Upper lobe of right lung (tissue), 1 donor: ENCODE measurements at regions not wholly inside any gene's neighbourhood (a gene's known extent, or its start where the extent isn't known, plus 50 kb on each side); places are given as distances from the start of the nearest gene placed in this dataset.

Experiments used
- ATAC-seq: fragments of 200-7000 bp; cut with Tn5 transposase; one replicate; pipeline ENCODE4 v1.9.1; 2020; ENCODE audit warnings: mild to moderate bottlenecking, moderate library complexity
- DNase-seq: peaks from one replicate; pipeline ENCODE4 v3.0.0-alpha.2; 2020
- H3K27ac ChIP-seq: fragments of 200-600 bp; one replicate; pipeline ENCODE4 v1.8.0; 2022
- H3K27me3 ChIP-seq: fragments of 200-600 bp; one replicate; pipeline ENCODE4 v1.8.0; 2022; ENCODE audit warnings: mild to moderate bottlenecking
- H3K36me3 ChIP-seq: fragments of 200-600 bp; one replicate; pipeline ENCODE4 v1.8.0; 2022
- H3K4me1 ChIP-seq: fragments of 200-600 bp; one replicate; pipeline ENCODE4 v1.8.0; 2022
- H3K4me3 ChIP-seq: fragments of 200-600 bp; one replicate; pipeline ENCODE4 v1.8.0; 2022; ENCODE audit warnings: mild to moderate bottlenecking
- H3K9me3 ChIP-seq: fragments of 200-600 bp; one replicate; pipeline ENCODE4 v1.8.0; 2022
- intact Hi-C: fragments of 100-400 bp; cut with DNase I; formaldehyde crosslinking; loops from one replicate; pipeline ENCODE4 v1.11.0; 2022
- TF ChIP-seq, protein P1 (sequence below): fragments of 200-600 bp; IDR thresholded peaks from one replicate; pipeline ENCODE4 v1.8.0; 2022; ENCODE audit warnings: antibody characterized with exemption
- donor health status: DM: no; HTN: yes; CAD: no; lungs with severe emphysema.

DNA sequence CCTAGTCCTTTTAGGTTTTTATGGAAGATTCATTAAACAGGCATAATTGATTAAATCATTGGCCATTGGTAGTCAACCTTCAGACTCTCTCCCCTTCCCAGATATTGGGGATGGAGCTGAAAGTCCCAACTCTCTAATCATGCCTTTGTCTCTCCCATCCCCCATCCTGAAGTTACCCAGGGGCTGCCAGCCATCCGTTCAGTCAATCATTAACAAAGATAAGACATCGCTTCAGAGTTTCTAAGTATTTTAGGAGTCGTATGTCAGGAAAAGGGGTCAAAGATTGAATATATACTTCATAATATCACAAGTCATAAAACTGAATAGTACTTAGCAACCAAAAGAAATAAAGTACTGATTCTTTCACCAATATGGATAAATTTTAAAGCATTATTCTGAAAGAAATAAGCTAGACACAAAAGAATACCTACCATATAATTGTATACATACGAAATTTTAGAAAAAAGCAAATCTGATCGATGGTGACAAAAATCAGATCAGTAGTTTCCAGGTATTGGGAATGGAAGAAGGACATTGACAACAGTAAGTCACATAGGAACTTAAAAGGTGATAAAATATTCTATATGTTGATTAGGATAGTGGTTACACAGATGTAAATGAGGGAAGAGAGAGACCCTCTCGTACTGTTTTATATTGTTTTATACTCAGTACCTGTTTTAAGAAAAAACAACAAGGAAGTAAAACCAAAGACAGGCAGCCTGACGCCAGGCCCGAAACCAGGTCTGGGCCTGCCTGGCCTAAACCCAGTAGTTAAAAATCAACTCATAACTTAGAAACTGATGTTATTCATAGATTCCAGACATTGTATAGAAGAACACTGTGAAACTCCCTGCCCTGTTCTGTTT, 414.4 kb downstream of the DAD1 start:
- Histone ChIP-seq H3K4me1 (no peaks in the 10 kb centered on the region), H3K27ac (no peak overlapping the region), H3K36me3 (no peaks in the 10 kb centered on the region), H3K9me3 (no peaks in the 10 kb centered on the region), H3K27me3 (no peaks in the 10 kb centered on the region), H3K4me3 (no peak overlapping the region)
- intact Hi-C loops = no loop called here
- DNase-seq (no peak), ATAC-seq (no peak)
- TF ChIP-seq, protein P1, sequence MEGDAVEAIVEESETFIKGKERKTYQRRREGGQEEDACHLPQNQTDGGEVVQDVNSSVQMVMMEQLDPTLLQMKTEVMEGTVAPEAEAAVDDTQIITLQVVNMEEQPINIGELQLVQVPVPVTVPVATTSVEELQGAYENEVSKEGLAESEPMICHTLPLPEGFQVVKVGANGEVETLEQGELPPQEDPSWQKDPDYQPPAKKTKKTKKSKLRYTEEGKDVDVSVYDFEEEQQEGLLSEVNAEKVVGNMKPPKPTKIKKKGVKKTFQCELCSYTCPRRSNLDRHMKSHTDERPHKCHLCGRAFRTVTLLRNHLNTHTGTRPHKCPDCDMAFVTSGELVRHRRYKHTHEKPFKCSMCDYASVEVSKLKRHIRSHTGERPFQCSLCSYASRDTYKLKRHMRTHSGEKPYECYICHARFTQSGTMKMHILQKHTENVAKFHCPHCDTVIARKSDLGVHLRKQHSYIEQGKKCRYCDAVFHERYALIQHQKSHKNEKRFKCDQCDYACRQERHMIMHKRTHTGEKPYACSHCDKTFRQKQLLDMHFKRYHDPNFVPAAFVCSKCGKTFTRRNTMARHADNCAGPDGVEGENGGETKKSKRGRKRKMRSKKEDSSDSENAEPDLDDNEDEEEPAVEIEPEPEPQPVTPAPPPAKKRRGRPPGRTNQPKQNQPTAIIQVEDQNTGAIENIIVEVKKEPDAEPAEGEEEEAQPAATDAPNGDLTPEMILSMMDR = no peak

DNA sequence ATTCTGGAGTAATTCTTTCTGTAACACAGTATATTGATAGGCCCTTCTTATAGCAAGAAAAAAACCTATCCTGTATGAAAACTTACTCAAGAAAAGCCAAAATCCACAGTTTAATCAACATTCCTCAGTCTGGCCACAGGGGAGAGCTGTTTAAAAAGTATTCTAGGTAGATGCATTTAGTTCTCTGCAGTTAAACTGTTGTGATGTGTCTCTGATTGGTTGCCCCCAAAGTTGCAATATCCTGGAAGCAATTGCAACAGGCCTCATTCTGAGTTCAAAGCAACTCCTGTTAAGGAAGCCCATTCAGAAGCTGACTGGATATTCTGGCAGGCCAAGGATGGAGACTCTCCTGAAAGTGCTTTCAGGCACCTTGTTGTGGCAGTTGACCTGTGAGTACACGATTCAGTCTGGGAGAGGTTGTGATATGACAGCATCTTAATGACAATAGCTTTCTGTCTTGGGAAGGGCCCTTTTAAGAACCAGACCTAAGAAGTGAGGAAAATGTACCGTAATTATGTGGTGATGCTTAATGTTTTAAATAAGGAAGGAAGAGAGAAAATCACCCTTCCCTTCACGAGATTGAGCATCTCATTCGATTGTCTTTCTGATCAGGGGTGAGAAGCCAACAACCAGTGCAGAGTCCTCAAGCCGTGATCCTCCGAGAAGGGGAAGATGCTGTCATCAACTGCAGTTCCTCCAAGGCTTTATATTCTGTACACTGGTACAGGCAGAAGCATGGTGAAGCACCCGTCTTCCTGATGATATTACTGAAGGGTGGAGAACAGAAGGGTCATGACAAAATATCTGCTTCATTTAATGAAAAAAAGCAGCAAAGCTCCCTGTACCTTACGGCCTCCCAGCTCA, 420.7 kb downstream of the DAD1 start:
- intact Hi-C loops = no loop called here

DNA sequence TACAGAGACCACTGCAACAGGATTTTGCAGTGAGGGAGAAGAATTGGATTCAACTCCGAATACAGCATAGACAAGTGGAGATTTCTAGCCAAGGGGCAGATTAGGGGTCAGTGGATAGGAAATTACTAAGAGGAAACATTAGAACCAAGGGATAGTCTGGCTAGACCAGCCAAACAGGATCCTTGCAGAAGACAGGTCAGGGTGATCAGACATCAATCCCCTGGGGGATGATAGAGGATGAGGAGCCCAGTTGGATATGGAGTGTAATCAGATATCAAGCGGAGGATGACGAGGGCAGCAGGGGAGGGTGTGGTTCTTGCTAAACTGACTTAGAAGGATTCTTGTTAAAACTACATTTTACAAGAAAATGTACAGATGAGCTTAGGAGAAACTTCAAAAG, 424.4 kb downstream of the DAD1 start:
- TF ChIP-seq, protein P1 = no peak
- Histone ChIP-seq H3K4me1 (no peaks in the 10 kb centered on the region), H3K27me3 (no peaks in the 10 kb centered on the region), H3K36me3 (no peaks in the 10 kb centered on the region), H3K9me3 (no peaks in the 10 kb centered on the region), H3K4me3 (no peak overlapping the region), H3K27ac (no peak overlapping the region)
- intact Hi-C loops = no loop called here
- DNase-seq (no peak), ATAC-seq (no peak)

More for the DNA sequence above, 420.7 kb downstream of the DAD1 start:
- TF ChIP-seq, protein P1 = no peak
- Histone ChIP-seq H3K4me1 (no peaks in the 10 kb centered on the region), H3K9me3 (no peaks in the 10 kb centered on the region), H3K27me3 (no peaks in the 10 kb centered on the region), H3K4me3 (no peak overlapping the region), H3K36me3 (no peaks in the 10 kb centered on the region), H3K27ac (no peak overlapping the region)
- no peak for ATAC-seq
- no peak for DNase-seq

DNA sequence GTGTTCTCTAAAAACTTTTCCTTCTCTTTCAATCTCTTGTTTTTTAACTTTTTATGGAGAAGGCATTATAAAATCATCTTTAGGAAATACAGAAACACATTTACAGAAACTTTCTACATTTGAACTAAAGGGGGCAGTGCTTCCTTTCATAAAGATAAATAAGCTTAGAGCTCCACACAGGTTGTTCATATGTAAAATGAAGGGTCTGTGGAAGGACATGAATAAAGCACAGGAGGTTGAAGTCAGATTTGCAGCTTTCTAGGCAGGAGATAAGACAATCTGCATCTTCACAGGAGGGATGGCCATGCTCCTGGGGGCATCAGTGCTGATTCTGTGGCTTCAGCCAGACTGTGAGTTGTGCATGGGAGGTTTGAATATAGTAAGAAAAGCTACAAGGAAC, 426.0 kb downstream of the DAD1 start:
- DNase-seq = no peak
- ATAC-seq = no peak
- no peak overlapping the region for H3K4me3 ChIP-seq
- TF ChIP-seq, protein P1 = no peak
- no peak overlapping the region for H3K27ac ChIP-seq
- no peaks in the 10 kb centered on the region for H3K4me1 ChIP-seq
- no peaks in the 10 kb centered on the region for H3K27me3 ChIP-seq
- H3K9me3 ChIP-seq = no peaks in the 10 kb centered on the region
- intact Hi-C loops = no loop called here
- no peaks in the 10 kb centered on the region for H3K36me3 ChIP-seq

DNA sequence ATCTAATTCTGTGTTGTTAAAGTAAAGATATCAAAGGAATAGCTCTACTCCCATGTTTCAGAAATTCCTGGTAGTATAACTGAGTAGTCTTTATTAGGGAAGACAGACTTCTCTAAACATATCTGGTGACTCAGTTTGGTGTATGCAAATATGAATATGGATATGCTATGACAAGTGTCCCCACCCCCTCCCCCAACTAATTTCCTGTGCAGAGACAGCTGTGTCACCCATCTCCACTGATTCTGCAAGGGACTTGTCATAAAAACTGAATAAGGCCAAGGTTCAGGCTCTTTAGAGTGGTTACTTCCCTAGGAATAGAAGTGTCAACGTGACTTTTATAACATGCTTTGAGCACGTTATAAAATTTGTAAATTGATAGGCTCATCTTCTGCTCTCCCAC, 429.1 kb downstream of the DAD1 start:
- Histone ChIP-seq H3K27ac (no peak overlapping the region), H3K4me3 (no peak overlapping the region), H3K9me3 (no peaks in the 10 kb centered on the region), H3K27me3 (no peaks in the 10 kb centered on the region), H3K4me1 (no peaks in the 10 kb centered on the region), H3K36me3 (no peaks in the 10 kb centered on the region)
- TF ChIP-seq, protein P1 = no peak
- DNase-seq = no peak
- no peak for ATAC-seq
- intact Hi-C loops = no loop called here
